Osteoblast (primary cell): ENCODE measurements at regions not wholly inside any gene's neighbourhood (a gene's known extent, or its start where the extent isn't known, plus 50 kb on each side); places are given as distances from the start of the nearest gene placed in this dataset.

Experiments used
- DNase-seq: peaks from one replicate; pipeline ENCODE4 v3.0.0; 2011; ENCODE audit warnings: low spot score, mixed read lengths; ENCODE audit not compliant: insufficient read length; ENCODE audit errors: missing footprints
- H2AFZ ChIP-seq: 2 replicates; pipeline ENCODE4 v1.6.0; 2011; ENCODE audit warnings: mild to moderate bottlenecking, low read length
- H3K27ac ChIP-seq: 2 replicates; pipeline ENCODE4 v1.5.1; 2011; ENCODE audit warnings: mild to moderate bottlenecking, low read depth, low read length, moderate library complexity
- H3K27me3 ChIP-seq: 2 replicates; pipeline ENCODE4 v1.6.0; 2012; ENCODE audit warnings: mild to moderate bottlenecking, control low read depth, inconsistent platforms, low read length, moderate library complexity; ENCODE audit not compliant: insufficient read depth
- H3K36me3 ChIP-seq: 2 replicates; pipeline ENCODE4 v1.5.1; 2011; ENCODE audit warnings: mild to moderate bottlenecking, low read length, control low read depth, moderate library complexity; ENCODE audit not compliant: insufficient read depth
- H3K4me1 ChIP-seq: 2 replicates; pipeline ENCODE4 v1.5.1; 2011; ENCODE audit warnings: mild to moderate bottlenecking, low read length, control low read depth, moderate library complexity; ENCODE audit not compliant: insufficient read depth
- H3K4me2 ChIP-seq: 2 replicates; pipeline ENCODE4 v1.6.0; 2011; ENCODE audit warnings: mild to moderate bottlenecking, low read length; ENCODE audit not compliant: insufficient read depth
- H3K4me3 ChIP-seq: fragments of 200-600 bp; sonication (generic); 3 replicates; pipeline ENCODE4 v1.5.1; 2012; ENCODE audit warnings: mild to moderate bottlenecking, low read length, inconsistent platforms; ENCODE audit not compliant: insufficient read depth
- H3K79me2 ChIP-seq: 2 replicates; pipeline ENCODE4 v1.6.0; 2012; ENCODE audit warnings: mild to moderate bottlenecking, low read length, control low read depth, inconsistent platforms; ENCODE audit not compliant: insufficient read depth
- H3K9me3 ChIP-seq: 2 replicates; pipeline ENCODE4 v1.5.1; 2011; ENCODE audit warnings: low read depth, low read length, control low read depth
- H4K20me1 ChIP-seq: 2 replicates; pipeline ENCODE4 v1.6.0; 2012; ENCODE audit warnings: mild to moderate bottlenecking, low read length, control low read depth; ENCODE audit not compliant: insufficient read depth
- TF ChIP-seq, protein P1 (sequence below): IDR thresholded peaks from 2 replicates; pipeline ENCODE4 v1.5.1; 2011; ENCODE audit warnings: mild to moderate bottlenecking, low read depth, low read length, moderate library complexity; ENCODE audit errors: extremely low read depth

DNA sequence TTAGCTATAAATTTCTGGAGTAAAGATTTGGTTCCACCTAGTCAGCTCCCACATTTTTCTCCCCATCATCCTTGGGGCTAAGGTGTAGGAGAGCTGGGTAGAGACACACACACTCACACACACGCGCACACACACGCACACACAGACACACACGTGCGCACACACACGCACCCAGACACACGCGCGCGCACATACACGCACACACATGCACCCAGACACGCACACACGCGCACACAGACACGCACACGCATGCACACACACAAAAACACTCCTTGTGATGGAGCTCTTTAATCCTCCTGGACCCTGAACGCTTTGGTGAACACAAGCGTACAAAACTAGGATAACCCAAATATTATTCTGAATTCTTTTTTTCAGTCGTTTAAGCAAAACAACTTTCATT lies 253.6 kb downstream of the C16orf95 start:
- TF ChIP-seq, protein P1, sequence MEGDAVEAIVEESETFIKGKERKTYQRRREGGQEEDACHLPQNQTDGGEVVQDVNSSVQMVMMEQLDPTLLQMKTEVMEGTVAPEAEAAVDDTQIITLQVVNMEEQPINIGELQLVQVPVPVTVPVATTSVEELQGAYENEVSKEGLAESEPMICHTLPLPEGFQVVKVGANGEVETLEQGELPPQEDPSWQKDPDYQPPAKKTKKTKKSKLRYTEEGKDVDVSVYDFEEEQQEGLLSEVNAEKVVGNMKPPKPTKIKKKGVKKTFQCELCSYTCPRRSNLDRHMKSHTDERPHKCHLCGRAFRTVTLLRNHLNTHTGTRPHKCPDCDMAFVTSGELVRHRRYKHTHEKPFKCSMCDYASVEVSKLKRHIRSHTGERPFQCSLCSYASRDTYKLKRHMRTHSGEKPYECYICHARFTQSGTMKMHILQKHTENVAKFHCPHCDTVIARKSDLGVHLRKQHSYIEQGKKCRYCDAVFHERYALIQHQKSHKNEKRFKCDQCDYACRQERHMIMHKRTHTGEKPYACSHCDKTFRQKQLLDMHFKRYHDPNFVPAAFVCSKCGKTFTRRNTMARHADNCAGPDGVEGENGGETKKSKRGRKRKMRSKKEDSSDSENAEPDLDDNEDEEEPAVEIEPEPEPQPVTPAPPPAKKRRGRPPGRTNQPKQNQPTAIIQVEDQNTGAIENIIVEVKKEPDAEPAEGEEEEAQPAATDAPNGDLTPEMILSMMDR: no peak
- H3K36me3 ChIP-seq: no peaks in the 10 kb centered on the region
- H3K79me2 ChIP-seq: no peaks in the 10 kb centered on the region
- no peak for DNase-seq
- H3K4me2 ChIP-seq: peak overlapping the region; percentile 73
- no peak overlapping the region for H2AFZ ChIP-seq
- H4K20me1 ChIP-seq: no peaks in the 10 kb centered on the region
- peak overlapping the region; percentile 11 for H3K4me3 ChIP-seq
- H3K27me3 ChIP-seq: no peaks in the 10 kb centered on the region
- H3K4me1 ChIP-seq: peaks cover 12% of the 10 kb centered on the region
- H3K9me3 ChIP-seq: no peaks in the 10 kb centered on the region
- no peak overlapping the region for H3K27ac ChIP-seq

DNA sequence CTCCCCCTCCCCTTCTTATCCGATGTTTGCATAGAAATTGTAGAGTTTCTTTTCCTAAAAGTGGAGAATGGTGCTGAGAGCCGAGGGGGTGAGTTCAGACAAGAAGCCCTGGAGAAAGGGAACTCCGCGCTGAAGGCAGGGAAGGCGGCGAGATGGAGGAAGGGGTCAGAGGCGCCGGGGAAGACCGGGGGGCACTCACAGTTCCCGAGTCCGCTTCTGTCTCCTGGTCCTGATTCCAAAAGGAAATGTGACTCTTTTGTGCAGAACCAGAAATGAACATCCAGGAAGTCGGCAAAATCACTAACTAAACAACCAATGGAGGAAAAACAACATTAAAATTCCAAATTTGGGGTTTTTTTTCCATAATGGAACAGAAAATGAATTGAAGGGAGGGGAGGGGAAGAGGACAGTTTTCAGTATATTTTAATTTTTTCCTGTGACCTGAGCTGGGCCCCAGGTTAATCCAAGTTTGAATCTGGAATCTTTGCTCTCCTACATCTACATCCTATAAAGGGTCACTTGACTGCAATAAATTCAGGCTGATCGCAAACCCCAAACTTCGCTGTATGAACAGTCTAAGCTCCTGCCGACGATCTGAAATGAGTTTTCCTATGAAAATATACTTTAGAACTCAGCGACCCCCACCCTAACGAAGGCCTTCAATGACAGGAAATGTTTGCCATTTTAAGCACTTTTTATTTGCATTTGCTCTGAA lies 252.3 kb downstream of the C16orf95 start:
- H3K27me3 ChIP-seq: no peaks in the 10 kb centered on the region
- peaks cover 12% of the 10 kb centered on the region for H3K4me1 ChIP-seq

DNA sequence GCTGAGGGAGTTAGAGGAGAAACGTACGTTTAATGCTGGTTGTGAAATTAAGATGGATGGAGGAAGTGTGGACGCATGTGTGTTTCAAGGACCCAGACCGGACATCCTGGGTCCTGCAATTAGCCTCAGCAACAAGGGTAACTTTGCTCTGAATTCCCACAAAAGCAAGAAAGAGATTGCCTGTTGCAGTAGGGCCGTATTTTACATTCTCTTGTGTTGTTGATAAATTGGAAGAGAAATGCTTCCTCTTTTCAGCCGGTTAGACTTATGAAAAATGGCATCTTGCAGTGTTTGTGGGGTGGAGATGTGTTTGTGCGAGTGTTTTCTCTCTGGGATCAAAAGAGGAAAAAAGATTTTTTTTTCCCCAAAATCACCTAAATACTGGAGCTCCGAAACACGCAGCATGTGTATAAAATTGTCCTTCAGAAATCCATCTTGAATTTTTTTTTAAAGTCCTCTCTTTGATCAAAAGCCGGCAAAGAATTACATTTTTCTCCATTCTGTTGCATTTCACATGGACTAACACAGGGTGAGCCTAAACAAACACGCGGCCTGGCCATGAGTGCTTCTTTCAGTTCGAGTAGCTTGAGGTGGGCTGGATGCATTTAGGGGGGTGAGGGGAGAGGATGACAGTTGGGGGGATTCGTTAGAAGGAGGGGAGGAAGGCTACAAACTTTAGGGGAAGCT lies 251.6 kb downstream of the C16orf95 start:
- H4K20me1 ChIP-seq: no peaks in the 10 kb centered on the region
- TF ChIP-seq, protein P1: no peak
- DNase-seq: peak; percentile 59
- no peaks in the 10 kb centered on the region for H3K79me2 ChIP-seq
- H3K27ac ChIP-seq: peak overlapping the region; percentile 33
- H3K36me3 ChIP-seq: no peaks in the 10 kb centered on the region
- H3K4me1 ChIP-seq: peaks cover 8% of the 10 kb centered on the region
- peak overlapping the region; percentile 61 for H3K4me3 ChIP-seq
- peak overlapping the region; percentile 78 for H2AFZ ChIP-seq
- H3K9me3 ChIP-seq: no peaks in the 10 kb centered on the region
- peak overlapping the region; percentile 73 for H3K4me2 ChIP-seq
- no peaks in the 10 kb centered on the region for H3K27me3 ChIP-seq

More for the DNA sequence above, 252.3 kb downstream of the C16orf95 start:
- peak overlapping the region; percentile 78 for H2AFZ ChIP-seq
- peak; percentile 56 for DNase-seq
- no peaks in the 10 kb centered on the region for H3K9me3 ChIP-seq
- TF ChIP-seq, protein P1: no peak
- no peaks in the 10 kb centered on the region for H3K36me3 ChIP-seq
- H4K20me1 ChIP-seq: no peaks in the 10 kb centered on the region
- H3K79me2 ChIP-seq: no peaks in the 10 kb centered on the region
- peak overlapping the region; percentile 61 for H3K4me3 ChIP-seq
- H3K27ac ChIP-seq: peak overlapping the region; percentile 36
- H3K4me2 ChIP-seq: peak overlapping the region; percentile 73
